MM.1S (cell line): ENCODE measurements at regions not wholly inside any gene's neighbourhood (a gene's known extent, or its start where the extent isn't known, plus 50 kb on each side); places are given as distances from the start of the nearest gene placed in this dataset.

ENCODE experiments used
- DNase-seq: peaks from one replicate; pipeline ENCODE4 v3.0.0-alpha.2; 2015
- H2AFZ ChIP-seq: fragments of 300-600 bp; sonication (generic); 2 replicates; pipeline ENCODE4 v1.6.0; 2016; ENCODE audit warnings: antibody characterized with exemption, low read length
- H3F3A ChIP-seq: fragments of 300-600 bp; sonication (generic); 2 replicates; pipeline ENCODE4 v1.6.1; 2016; ENCODE audit warnings: mild to moderate bottlenecking, antibody characterized with exemption, low read length, moderate library complexity, mixed read lengths; ENCODE audit not compliant: insufficient read depth
- H3K27ac ChIP-seq: fragments of 300-600 bp; sonication (generic); 2 replicates; pipeline ENCODE4 v1.5.1; 2016; ENCODE audit warnings: mild to moderate bottlenecking, low read length
- H3K27me3 ChIP-seq: fragments of 300-600 bp; sonication (generic); replicated peaks from 2 replicates; pipeline ENCODE4 v1.6.0; 2016; ENCODE audit warnings: low read length; ENCODE audit not compliant: insufficient read depth
- H3K36me3 ChIP-seq: fragments of 300-600 bp; sonication (generic); replicated peaks from 2 replicates; pipeline ENCODE4 v1.6.1; 2016; ENCODE audit warnings: mild to moderate bottlenecking, low read length, mixed read lengths; ENCODE audit not compliant: insufficient read depth
- H3K4me1 ChIP-seq: fragments of 300-600 bp; sonication (generic); 2 replicates; pipeline ENCODE4 v1.6.1; 2016; ENCODE audit warnings: low read length, mixed read lengths
- H3K4me2 ChIP-seq: fragments of 300-600 bp; sonication (generic); 2 replicates; pipeline ENCODE4 v1.6.0; 2016; ENCODE audit warnings: low read depth, low read length
- H3K4me3 ChIP-seq: fragments of 300-600 bp; sonication (generic); 2 replicates; pipeline ENCODE4 v1.5.1; 2016; ENCODE audit warnings: low read length, mixed read lengths
- H3K79me2 ChIP-seq: fragments of 300-600 bp; sonication (generic); 2 replicates; pipeline ENCODE4 v1.6.1; 2016; ENCODE audit warnings: mixed run types, low read length, mixed read lengths
- H3K9ac ChIP-seq: fragments of 300-600 bp; sonication (generic); 2 replicates; pipeline ENCODE4 v1.6.1; 2016; ENCODE audit warnings: low read length, mixed read lengths
- H3K9me2 ChIP-seq: fragments of 300-600 bp; sonication (generic); replicated peaks from 2 replicates; pipeline ENCODE4 v1.6.1; 2016; ENCODE audit warnings: mild to moderate bottlenecking, low read length, mixed read lengths; ENCODE audit not compliant: insufficient read depth
- H3K9me3 ChIP-seq: fragments of 300-600 bp; sonication (generic); replicated peaks from 2 replicates; pipeline ENCODE4 v1.6.1; 2016; ENCODE audit warnings: mild to moderate bottlenecking, low read length, mixed read lengths; ENCODE audit not compliant: insufficient read depth
- H4K20me1 ChIP-seq: fragments of 300-600 bp; sonication (generic); 2 replicates; pipeline ENCODE4 v1.6.1; 2016; ENCODE audit warnings: mild to moderate bottlenecking, low read length, moderate library complexity, mixed read lengths; ENCODE audit not compliant: insufficient read depth
- EZH2 ChIP-seq: fragments of 300-600 bp; sonication (generic); optimal IDR thresholded peaks from 2 replicates; pipeline ENCODE3; 2017; ENCODE audit warnings: low read depth, mild to moderate bottlenecking, antibody characterized with exemption, low read length, mixed read lengths
- EZH2phosphoT487 ChIP-seq: fragments of 300-600 bp; sonication (generic); IDR thresholded peaks from 2 replicates; pipeline ENCODE4 v1.6.1; 2018; ENCODE audit warnings: antibody characterized with exemption, low read length
- TF ChIP-seq, protein P1 (sequence below): fragments of 300-600 bp; sonication (generic); IDR thresholded peaks from 2 replicates; pipeline ENCODE4 v1.5.1; 2016; ENCODE audit warnings: antibody characterized with exemption, low read length, mixed read lengths

DNA sequence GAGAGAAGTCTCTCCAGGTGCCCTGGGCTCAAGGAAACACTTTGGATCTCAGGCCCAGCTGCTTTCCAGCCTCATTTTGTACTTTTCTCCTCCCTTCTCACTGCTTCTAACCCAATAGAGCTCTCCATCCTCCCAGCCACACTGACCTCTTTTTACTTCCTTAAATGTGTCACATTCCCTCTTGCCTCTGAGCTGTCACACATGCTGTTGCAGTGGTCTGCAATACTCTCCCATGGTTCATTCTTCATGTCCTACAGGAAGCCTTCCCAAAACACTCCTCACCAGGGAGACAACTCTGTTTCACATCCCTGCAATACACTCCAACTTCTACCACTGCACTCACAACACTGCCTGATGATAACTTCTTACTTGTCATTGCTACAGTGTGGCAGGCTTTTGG, 242.1 kb upstream of the DYNLRB2 start:
- no peak overlapping the region for H3K4me3 ChIP-seq
- H3K9me2 ChIP-seq, result no peaks in the 10 kb centered on the region
- no peaks in the 10 kb centered on the region for H3F3A ChIP-seq
- no peak for DNase-seq
- no peak for TF ChIP-seq EZH2
- TF ChIP-seq, protein P1, sequence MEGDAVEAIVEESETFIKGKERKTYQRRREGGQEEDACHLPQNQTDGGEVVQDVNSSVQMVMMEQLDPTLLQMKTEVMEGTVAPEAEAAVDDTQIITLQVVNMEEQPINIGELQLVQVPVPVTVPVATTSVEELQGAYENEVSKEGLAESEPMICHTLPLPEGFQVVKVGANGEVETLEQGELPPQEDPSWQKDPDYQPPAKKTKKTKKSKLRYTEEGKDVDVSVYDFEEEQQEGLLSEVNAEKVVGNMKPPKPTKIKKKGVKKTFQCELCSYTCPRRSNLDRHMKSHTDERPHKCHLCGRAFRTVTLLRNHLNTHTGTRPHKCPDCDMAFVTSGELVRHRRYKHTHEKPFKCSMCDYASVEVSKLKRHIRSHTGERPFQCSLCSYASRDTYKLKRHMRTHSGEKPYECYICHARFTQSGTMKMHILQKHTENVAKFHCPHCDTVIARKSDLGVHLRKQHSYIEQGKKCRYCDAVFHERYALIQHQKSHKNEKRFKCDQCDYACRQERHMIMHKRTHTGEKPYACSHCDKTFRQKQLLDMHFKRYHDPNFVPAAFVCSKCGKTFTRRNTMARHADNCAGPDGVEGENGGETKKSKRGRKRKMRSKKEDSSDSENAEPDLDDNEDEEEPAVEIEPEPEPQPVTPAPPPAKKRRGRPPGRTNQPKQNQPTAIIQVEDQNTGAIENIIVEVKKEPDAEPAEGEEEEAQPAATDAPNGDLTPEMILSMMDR, result no peak
- no peak for TF ChIP-seq EZH2phosphoT487
- no peak overlapping the region for H2AFZ ChIP-seq
- H3K4me2 ChIP-seq, result no peak overlapping the region
- H4K20me1 ChIP-seq, result no peaks in the 10 kb centered on the region
- no peak overlapping the region for H3K9ac ChIP-seq
- H3K79me2 ChIP-seq, result no peaks in the 10 kb centered on the region
- no peak overlapping the region for H3K27ac ChIP-seq
- no peaks in the 10 kb centered on the region for H3K9me3 ChIP-seq
- H3K36me3 ChIP-seq, result no peaks in the 10 kb centered on the region
- H3K4me1 ChIP-seq, result no peaks in the 10 kb centered on the region
- H3K27me3 ChIP-seq, result no peaks in the 10 kb centered on the region

DNA sequence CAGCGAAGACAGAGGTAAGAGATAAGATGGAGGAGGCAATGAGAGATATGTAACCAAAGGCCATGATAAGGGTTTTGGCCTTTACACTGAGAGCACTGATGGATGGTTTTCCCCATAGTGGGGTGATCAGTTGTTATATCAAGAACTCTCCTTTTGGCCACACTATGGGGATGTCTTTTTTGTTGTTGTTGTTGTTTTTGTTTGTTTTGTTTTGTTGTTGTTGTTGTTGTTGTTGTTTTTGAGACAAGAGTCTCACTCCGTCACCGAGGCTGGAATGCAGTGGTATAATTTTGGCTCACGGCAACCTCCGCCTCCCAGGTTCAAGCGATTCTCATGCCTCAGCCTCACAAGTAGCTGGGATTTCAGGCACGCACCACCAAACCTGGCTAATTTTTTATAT, 244.8 kb upstream of the DYNLRB2 start:
- H3K9me2 ChIP-seq, result no peaks in the 10 kb centered on the region
- no peak overlapping the region for H2AFZ ChIP-seq
- no peaks in the 10 kb centered on the region for H4K20me1 ChIP-seq
- H3K4me2 ChIP-seq, result no peak overlapping the region
- no peaks in the 10 kb centered on the region for H3K36me3 ChIP-seq
- no peak for DNase-seq
- no peaks in the 10 kb centered on the region for H3K4me1 ChIP-seq
- H3K27me3 ChIP-seq, result no peaks in the 10 kb centered on the region
- H3K4me3 ChIP-seq, result no peak overlapping the region
- no peak overlapping the region for H3K27ac ChIP-seq
- TF ChIP-seq EZH2phosphoT487, result no peak
- TF ChIP-seq, protein P1, result no peak
- no peak for TF ChIP-seq EZH2
- H3K9ac ChIP-seq, result no peak overlapping the region
- H3F3A ChIP-seq, result no peaks in the 10 kb centered on the region
- no peaks in the 10 kb centered on the region for H3K9me3 ChIP-seq
- H3K79me2 ChIP-seq, result no peaks in the 10 kb centered on the region

DNA sequence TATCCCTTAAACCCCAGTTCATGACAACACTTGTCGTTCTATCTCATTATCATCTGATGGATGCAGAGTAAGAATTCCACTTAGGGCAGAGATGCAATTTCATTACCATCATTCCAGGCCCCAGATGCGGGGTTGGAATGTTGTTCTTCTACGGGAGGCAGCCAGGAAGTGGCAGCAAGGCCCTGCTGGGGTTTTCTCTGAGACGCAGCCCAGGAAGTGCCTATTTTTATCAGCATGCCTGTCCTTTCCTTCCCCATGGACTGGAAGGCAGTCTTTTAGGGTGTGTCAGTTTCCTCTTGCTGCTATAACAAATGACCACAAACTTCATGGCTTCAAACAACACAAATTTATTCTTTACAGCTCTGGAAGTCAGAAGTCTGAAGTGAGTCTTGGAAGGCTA, 246.6 kb upstream of the DYNLRB2 start:
- Histone ChIP-seq H3K9ac (no peak overlapping the region), H3K27ac (no peak overlapping the region), H3K27me3 (no peaks in the 10 kb centered on the region), H3K9me3 (no peaks in the 10 kb centered on the region), H3F3A (no peaks in the 10 kb centered on the region), H2AFZ (no peak overlapping the region), H4K20me1 (no peaks in the 10 kb centered on the region), H3K36me3 (no peaks in the 10 kb centered on the region), H3K4me3 (no peak overlapping the region), H3K79me2 (no peaks in the 10 kb centered on the region), H3K9me2 (no peaks in the 10 kb centered on the region), H3K4me2 (no peak overlapping the region), H3K4me1 (no peaks in the 10 kb centered on the region)
- TF ChIP-seq EZH2phosphoT487 (no peak), EZH2 (no peak)
- TF ChIP-seq, protein P1, result no peak
- no peak for DNase-seq
